DOHH2 (cell line): ENCODE measurements at regions not wholly inside any gene's neighbourhood (a gene's known extent, or its start where the extent isn't known, plus 50 kb on each side); places are given as distances from the start of the nearest gene placed in this dataset.

Experiments used
- EZH2phosphoT487 ChIP-seq: fragments of 200-600 bp; sonication (generic); IDR thresholded peaks from 2 replicates; pipeline ENCODE4 v1.6.1; 2017; ENCODE audit warnings: borderline replicate concordance, mild to moderate bottlenecking, antibody characterized with exemption, low read length, moderate library complexity, mixed read lengths
- TF ChIP-seq, protein P1 (sequence below): fragments of 200-600 bp; sonication (generic); IDR thresholded peaks from one replicate; pipeline ENCODE4 v1.5.1; 2014; ENCODE audit warnings: antibody characterized with exemption, mild to moderate bottlenecking, low read depth, low read length; ENCODE audit not compliant: poor library complexity, severe bottlenecking

DNA sequence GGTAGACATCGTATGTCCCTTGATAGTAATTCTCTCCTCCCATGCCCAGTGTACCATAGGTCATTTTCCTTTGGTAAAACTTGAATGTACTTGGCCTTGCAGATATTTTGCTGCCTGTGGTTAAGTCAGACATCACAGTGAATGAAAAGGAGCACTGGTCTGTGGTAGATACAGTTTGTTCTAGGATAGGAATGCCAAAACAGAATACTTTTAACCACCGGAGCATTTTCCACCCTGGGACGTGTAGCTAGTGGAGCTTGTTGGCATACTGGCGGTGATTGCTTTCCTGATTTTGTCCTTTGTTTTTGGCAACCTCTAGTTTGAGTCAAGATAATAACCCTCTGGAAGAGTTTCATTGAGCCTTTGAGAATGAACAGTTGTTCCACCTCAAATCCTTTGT lies 92.0 kb upstream of the BMPER start:
- TF ChIP-seq, protein P1, sequence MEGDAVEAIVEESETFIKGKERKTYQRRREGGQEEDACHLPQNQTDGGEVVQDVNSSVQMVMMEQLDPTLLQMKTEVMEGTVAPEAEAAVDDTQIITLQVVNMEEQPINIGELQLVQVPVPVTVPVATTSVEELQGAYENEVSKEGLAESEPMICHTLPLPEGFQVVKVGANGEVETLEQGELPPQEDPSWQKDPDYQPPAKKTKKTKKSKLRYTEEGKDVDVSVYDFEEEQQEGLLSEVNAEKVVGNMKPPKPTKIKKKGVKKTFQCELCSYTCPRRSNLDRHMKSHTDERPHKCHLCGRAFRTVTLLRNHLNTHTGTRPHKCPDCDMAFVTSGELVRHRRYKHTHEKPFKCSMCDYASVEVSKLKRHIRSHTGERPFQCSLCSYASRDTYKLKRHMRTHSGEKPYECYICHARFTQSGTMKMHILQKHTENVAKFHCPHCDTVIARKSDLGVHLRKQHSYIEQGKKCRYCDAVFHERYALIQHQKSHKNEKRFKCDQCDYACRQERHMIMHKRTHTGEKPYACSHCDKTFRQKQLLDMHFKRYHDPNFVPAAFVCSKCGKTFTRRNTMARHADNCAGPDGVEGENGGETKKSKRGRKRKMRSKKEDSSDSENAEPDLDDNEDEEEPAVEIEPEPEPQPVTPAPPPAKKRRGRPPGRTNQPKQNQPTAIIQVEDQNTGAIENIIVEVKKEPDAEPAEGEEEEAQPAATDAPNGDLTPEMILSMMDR = no peak
- no peak for TF ChIP-seq EZH2phosphoT487
